ENCODE measurements at regions not wholly inside any gene's neighbourhood (a gene's known extent, or its start where the extent isn't known, plus 50 kb on each side); places are given as distances from the start of the nearest gene placed in this dataset.

GRCh38 chr3:77746892-77747291, 707.0 kb downstream of the ROBO2 start:
- no peak for TF ChIP-seq CTCF (IDR thresholded peaks at IDR 0.05 in 8 of 11, conservative IDR thresholded peaks at IDR 0.05 in 3 of 11)
- no peak for TF ChIP-seq POLR2A (IDR thresholded peaks at IDR 0.05)
- no peak for TF ChIP-seq POLR2AphosphoS5 (IDR thresholded peaks at IDR 0.05)
